GM10248 (cell line): ENCODE measurements at regions not wholly inside any gene's neighbourhood (a gene's known extent, or its start where the extent isn't known, plus 50 kb on each side); places are given as distances from the start of the nearest gene placed in this dataset.

ENCODE experiments used
- CTCF ChIA-PET: fragments of 300-600 bp; sonication (Branson Sonifier 250); formaldehyde crosslinking; extraction: SDS; loops from one replicate; lab custom pipeline; 2021; ENCODE audit warnings: antibody characterized with exemption; lab: Yijun Ruan, JAX
- POLR2A ChIA-PET: fragments of 350-650 bp; sonication (Branson Sonifier 250); formaldehyde crosslinking; extraction: SDS; loops from one replicate; lab custom pipeline; 2020; ENCODE audit warnings: antibody characterized with exemption; lab: Yijun Ruan, JAX
- DNase-seq: peaks from one replicate; pipeline ENCODE4 v3.0.0; 2012; ENCODE audit errors: extremely low spot score
- CTCF ChIP-seq: IDR thresholded peaks from 2 replicates; pipeline ENCODE4 v1.5.1; 2012; ENCODE audit warnings: mild to moderate bottlenecking, low read depth; ENCODE audit errors: extremely low read depth, missing control alignments, control extremely low read depth

- POLR2A ChIA-PET: no interaction called here
- CTCF ChIA-PET: interaction anchor here (1.4 kb wide), 1 partner anchor 22 kb away, joined by 3 read pairs; no protein-coding TSS in a partner anchor
Measured at GRCh38 chr1:191575746-191576145, 582.5 kb upstream of the RGS18 start.

GRCh38 chr1:191577213-191577612 is 581.0 kb upstream of the RGS18 start:
- CTCF ChIA-PET: no interaction called here
- DNase-seq: no peak
- POLR2A ChIA-PET: no interaction called here
- no peak for TF ChIP-seq CTCF

More at GRCh38 chr1:191575746-191576145, 582.5 kb upstream of the RGS18 start:
- DNase-seq: no peak
- no peak for TF ChIP-seq CTCF

- CTCF ChIA-PET: interaction anchor here (2.0 kb wide), 1 partner anchor 19 kb away, joined by 5 read pairs; no protein-coding TSS in a partner anchor
- POLR2A ChIA-PET: no interaction called here
- no peak for DNase-seq
- TF ChIP-seq CTCF: no peak
Measured at GRCh38 chr1:191578281-191578680, 580.0 kb upstream of the RGS18 start.

GRCh38 chr1:191579019-191579418 is 579.2 kb upstream of the RGS18 start:
- no peak for TF ChIP-seq CTCF
- POLR2A ChIA-PET: no interaction called here
- CTCF ChIA-PET: interaction anchor here (0.9 to 2.0 kb wide), 2 partner anchors 18 to 152 kb away, joined by 3 to 5 read pairs; no protein-coding TSS in a partner anchor
- no peak for DNase-seq

- TF ChIP-seq CTCF: no peak
- POLR2A ChIA-PET: no interaction called here
- DNase-seq: no peak
- CTCF ChIA-PET: no interaction called here
Measured at GRCh38 chr1:191582169-191582568, 576.1 kb upstream of the RGS18 start.

GRCh38 chr1:191585095-191585494 is 573.2 kb upstream of the RGS18 start:
- DNase-seq: no peak
- POLR2A ChIA-PET: no interaction called here
- CTCF ChIA-PET: no interaction called here
- no peak for TF ChIP-seq CTCF
